Tibial nerve (tissue), 4 donors: ENCODE measurements at regions not wholly inside any gene's neighbourhood (a gene's known extent, or its start where the extent isn't known, plus 50 kb on each side); places are given as distances from the start of the nearest gene placed in this dataset.
"Not testable (repeated sequence)": the region's sequence is repeated elsewhere in the genome, so short reads cannot be mapped to it uniquely, and the experiment has no call there.

ENCODE experiments used
- DNase-seq, 2 donors: peaks; one replicate each; pipeline ENCODE4 v3.0.0-alpha.2; 2019; ENCODE audit warnings: low spot score in 2 of 2
- H3K27ac ChIP-seq, 4 donors: fragments of 200-600 bp; sonication (generic) in 3 of 4; one replicate each; pipeline ENCODE4 v1.5.1; 2017 to 2019; ENCODE audit warnings: mild to moderate bottlenecking in 1 of 4
- H3K27me3 ChIP-seq, 2 donors: fragments of 200-600 bp; sonication (generic) in 1 of 2; one replicate each; pipeline versions ENCODE4 v1.5.1 to v1.6.0; 2017 to 2019
- H3K36me3 ChIP-seq, 3 donors: fragments of 200-600 bp; sonication (generic); one replicate each; pipeline ENCODE4 v1.5.1; 2018 to 2019
- H3K4me1 ChIP-seq, 4 donors: fragments of 200-600 bp; sonication (generic) in 3 of 4; one replicate each; pipeline ENCODE4 v1.5.1; 2017 to 2019
- H3K4me3 ChIP-seq, 4 donors: fragments of 200-600 bp; sonication (generic) in 3 of 4; one replicate each; pipeline ENCODE4 v1.5.1; 2017 to 2019; ENCODE audit warnings: mild to moderate bottlenecking in 1 of 4, moderate library complexity in 1 of 4
- H3K9me3 ChIP-seq, 4 donors: fragments of 200-600 bp; sonication (generic) in 3 of 4; one replicate each; pipeline ENCODE4 v1.5.1; 2017 to 2019
- CTCF ChIP-seq, 5 experiments: fragments of 200-600 bp in 3 of 5; fragments of 450-650 bp in 2 of 5; sonication (generic) in 3 of 5; IDR thresholded peaks; one replicate each; pipeline ENCODE4 v1.5.1; 2016 to 2019; ENCODE audit warnings: antibody characterized with exemption in 5 of 5, mild to moderate bottlenecking in 3 of 5, moderate library complexity in 2 of 5
- EP300 ChIP-seq, 2 donors: sonication (generic); formaldehyde crosslinking; IDR thresholded peaks; one replicate each; pipeline ENCODE4 v1.6.1; 2017; ENCODE audit warnings: antibody characterized with exemption in 2 of 2, mild to moderate bottlenecking in 1 of 2
- POLR2A ChIP-seq, 2 donors: fragments of 450-650 bp; IDR thresholded peaks; one replicate each; pipeline ENCODE4 v1.6.1; 2017; ENCODE audit warnings: antibody characterized with exemption in 2 of 2, mild to moderate bottlenecking in 2 of 2, moderate library complexity in 2 of 2
- WGBS, 2 donors: methylation state at CpG; one replicate each; pipeline ENCODE4 v1.1.5; 2018; 5-methylcytosine and 5-hydroxymethylcytosine counted together

DNA sequence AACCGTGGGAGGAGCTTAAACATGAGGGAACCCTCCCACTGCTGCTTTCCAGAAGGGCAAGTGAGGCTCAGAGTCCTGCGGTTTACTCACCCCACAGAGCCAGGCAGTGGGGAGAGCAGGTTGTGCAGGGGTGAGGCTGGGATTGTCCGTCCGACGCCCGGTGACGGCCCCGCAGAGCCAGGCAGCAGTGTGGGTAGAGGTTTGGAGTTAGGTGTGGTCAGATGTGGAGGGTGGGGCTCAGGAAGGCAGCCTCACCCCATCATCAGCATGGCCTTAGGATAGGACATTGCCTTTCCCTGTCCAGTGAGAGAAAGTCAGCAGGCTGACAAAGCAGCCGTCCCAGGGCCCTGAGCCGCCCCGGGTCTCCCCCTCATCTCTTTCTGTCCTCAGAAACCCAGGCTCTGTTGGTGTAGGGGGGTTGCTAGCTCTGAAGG is 234.6 kb downstream of the DLL1 start:
- WGBS, 2 donors, result 84 to 86% methylated on average over 11 of the region's 11 CpGs
- no peaks in the 10 kb centered on the region for H3K4me1 ChIP-seq
- no peaks in the 10 kb centered on the region for H3K9me3 ChIP-seq
- H3K27ac ChIP-seq, result no peak overlapping the region
- H3K36me3 ChIP-seq, result no peaks in the 10 kb centered on the region
- H3K27me3 ChIP-seq, result no peaks in the 10 kb centered on the region
- DNase-seq, result no peak
- TF ChIP-seq EP300 (IDR thresholded peaks at IDR 0.05) (no peak), POLR2A (IDR thresholded peaks at IDR 0.05) (no peak), CTCF (IDR thresholded peaks at IDR 0.05) (no peak)
- no peak overlapping the region for H3K4me3 ChIP-seq

DNA sequence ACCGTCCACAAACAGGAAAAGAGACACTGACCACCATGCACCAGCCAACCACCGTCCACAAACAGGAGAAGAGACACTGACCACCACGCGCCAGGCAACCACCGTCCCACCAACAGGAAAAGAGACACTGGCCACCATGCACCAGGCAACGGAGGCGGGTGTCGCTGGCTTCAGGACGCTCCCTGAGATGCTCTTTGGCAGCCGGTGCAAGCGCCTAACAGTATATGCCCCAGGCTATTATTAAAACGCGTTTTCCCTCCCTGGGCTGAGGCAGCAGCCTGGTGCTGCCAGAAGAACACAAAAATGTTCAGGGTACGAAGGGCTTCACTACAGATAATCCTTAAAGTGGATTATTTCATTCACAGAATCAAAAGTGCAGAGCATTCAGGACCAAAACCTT is 235.1 kb downstream of the DLL1 start:
- not testable (repeated sequence) for H3K27me3 ChIP-seq, H3K4me1 ChIP-seq, H3K9me3 ChIP-seq, DNase-seq, H3K36me3 ChIP-seq, H3K27ac ChIP-seq, H3K4me3 ChIP-seq
- 90% methylated on average over 14 of the region's 14 CpGs for WGBS, 2 donors

DNA sequence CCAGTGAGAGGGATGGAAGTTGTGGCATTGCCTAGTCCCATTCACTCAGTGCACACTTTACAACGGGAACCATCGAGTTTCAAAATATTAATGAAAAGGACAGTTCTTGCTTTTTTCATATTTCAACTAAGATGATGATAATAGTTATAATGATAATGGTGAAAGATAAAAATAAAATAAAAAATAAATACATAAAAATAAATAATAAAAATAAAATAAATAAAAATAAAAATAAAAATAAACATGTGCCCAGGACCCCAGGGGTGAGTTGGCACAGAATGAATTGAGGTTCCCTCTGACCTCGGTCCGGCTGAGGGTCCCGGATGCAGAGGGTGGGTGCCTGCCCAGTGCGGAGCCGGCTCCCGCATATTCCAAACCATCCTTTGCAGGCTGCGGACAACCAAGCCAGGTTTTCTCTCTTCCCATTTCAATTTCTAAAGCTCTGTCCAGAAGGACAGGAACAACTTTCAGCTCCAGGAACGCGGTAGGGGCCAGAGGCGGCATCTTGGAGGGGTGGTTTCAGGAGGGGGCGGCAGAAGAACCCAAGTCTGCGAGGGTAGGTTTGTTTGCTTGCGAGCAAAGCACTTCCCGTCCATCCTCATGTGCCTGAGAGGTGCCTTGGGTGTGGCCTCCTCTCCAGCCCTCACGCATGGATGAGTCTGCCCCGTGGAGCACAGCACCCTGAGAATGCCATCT is 236.8 kb downstream of the DLL1 start:
- WGBS, 2 donors, result 79 to 82% methylated on average over 18 of the region's 18 CpGs
- TF ChIP-seq CTCF (IDR thresholded peaks at IDR 0.05) (no peak), EP300 (IDR thresholded peaks at IDR 0.05) (no peak), POLR2A (IDR thresholded peaks at IDR 0.05) (no peak)
- Histone ChIP-seq H3K9me3 (no peaks in the 10 kb centered on the region), H3K4me1 (peaks cover 0 to 12% (median 0%) of the 10 kb centered on the region in 4 donors), H3K27me3 (no peaks in the 10 kb centered on the region), H3K36me3 (no peaks in the 10 kb centered on the region), H3K4me3 (no peak overlapping the region), H3K27ac (no peak overlapping the region)
- no peak for DNase-seq

DNA sequence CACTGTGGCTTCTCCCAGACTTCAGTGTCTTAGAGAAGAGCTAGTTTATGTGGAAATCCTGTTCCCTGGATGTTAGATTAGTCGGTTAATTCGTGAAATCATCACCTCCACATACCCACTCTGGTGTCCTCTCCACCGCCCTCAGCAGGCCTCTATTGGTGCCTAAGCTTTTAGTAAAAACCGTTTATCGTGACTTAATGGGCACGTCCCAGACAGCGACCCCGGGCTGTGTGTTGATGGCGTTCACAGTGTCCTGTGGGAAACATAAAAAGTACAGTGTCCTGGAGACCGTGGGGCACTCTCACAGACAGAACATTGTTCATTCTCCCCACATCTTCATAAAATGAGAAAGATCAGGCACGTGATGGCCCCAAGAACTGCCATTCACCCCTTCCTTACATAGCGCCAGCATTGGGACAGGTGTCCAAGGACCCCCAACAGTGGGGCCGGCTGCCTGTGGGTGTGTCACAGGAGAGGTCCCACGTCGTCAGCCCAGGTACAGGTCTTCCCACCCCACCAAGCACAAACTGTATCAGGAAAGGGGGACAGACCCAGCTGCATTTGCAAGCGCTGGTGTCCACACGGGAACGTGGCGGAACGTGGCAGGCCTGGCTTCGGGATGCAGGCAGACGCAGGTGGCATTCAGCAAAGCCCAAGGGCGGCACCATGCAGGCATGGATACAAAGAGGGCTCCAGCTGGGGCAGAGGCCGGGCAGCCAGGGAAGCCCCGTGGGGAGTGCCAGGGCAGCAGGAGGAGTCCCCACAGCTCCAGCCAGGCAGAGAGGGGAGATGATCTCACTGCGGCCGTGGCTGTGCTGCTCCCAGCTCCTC is 237.7 kb downstream of the DLL1 start:
- H3K4me3 ChIP-seq, result no peak overlapping the region
- no peaks in the 10 kb centered on the region for H3K27me3 ChIP-seq
- 78 to 80% methylated on average over 26 to 27 of the region's 27 CpGs for WGBS, 2 donors
- TF ChIP-seq POLR2A (IDR thresholded peaks at IDR 0.05) (no peak), CTCF (IDR thresholded peaks at IDR 0.05) (no peak), EP300 (IDR thresholded peaks at IDR 0.05) (no peak)
- peaks cover 0 to 13% (median 0%) of the 10 kb centered on the region in 4 donors for H3K4me1 ChIP-seq
- no peaks in the 10 kb centered on the region for H3K9me3 ChIP-seq
- no peak for DNase-seq
- H3K27ac ChIP-seq, result no peak overlapping the region
- H3K36me3 ChIP-seq, result no peaks in the 10 kb centered on the region

GRCh38 chr6:170051229-170052172 is 239.4 kb downstream of the DLL1 start:
- Histone ChIP-seq H3K27ac (no peak overlapping the region), H3K9me3 (peaks cover 0 to 3% (median 0%) of the 10 kb centered on the region in 4 donors), H3K27me3 (no peaks in the 10 kb centered on the region), H3K4me1 (peaks cover 0 to 13% (median 0%) of the 10 kb centered on the region in 4 donors), H3K4me3 (no peak overlapping the region), H3K36me3 (no peaks in the 10 kb centered on the region)
- WGBS, 2 donors, result 85 to 90% methylated on average over 28 to 29 of the region's 30 CpGs
- TF ChIP-seq POLR2A (IDR thresholded peaks at IDR 0.05), result no peak
- no peak for TF ChIP-seq CTCF (IDR thresholded peaks at IDR 0.05)
- no peak for TF ChIP-seq EP300 (IDR thresholded peaks at IDR 0.05)
- no peak for DNase-seq
